ENCODE measurements at regions not wholly inside any gene's neighbourhood (a gene's known extent, or its start where the extent isn't known, plus 50 kb on each side); places are given as distances from the start of the nearest gene placed in this dataset.

- in situ Hi-C loops (cut with MboI; ENCODE audit: low sequenced_read_pairs, unreplicated experiment), result no loop called here
- no peak for DNase-seq (ENCODE audit: low spot score)
- no peak for TF ChIP-seq CTCF (IDR thresholded peaks at IDR 0.05; ENCODE audit: borderline replicate concordance, control extremely low read depth, extremely low read depth, insufficient read depth, missing control alignments)
Observed at GRCh38 chr12:131618701-131619100, 92.2 kb upstream of the SFSWAP start.

- DNase-seq (ENCODE audit: low spot score), result no peak
- in situ Hi-C loops (cut with MboI; ENCODE audit: low sequenced_read_pairs, unreplicated experiment), result no loop called here
- TF ChIP-seq CTCF (IDR thresholded peaks at IDR 0.05; ENCODE audit: borderline replicate concordance, control extremely low read depth, extremely low read depth, insufficient read depth, missing control alignments), result no peak
Observed at GRCh38 chr12:131619106-131619642, 91.7 kb upstream of the SFSWAP start.

GRCh38 chr12:131619736-131620506, 91.0 kb upstream of the SFSWAP start:
- DNase-seq (ENCODE audit: low spot score), result no peak
- no peak for TF ChIP-seq CTCF (IDR thresholded peaks at IDR 0.05; ENCODE audit: borderline replicate concordance, control extremely low read depth, extremely low read depth, insufficient read depth, missing control alignments)
- in situ Hi-C loops (cut with MboI; ENCODE audit: low sequenced_read_pairs, unreplicated experiment), result no loop called here

- no peak for DNase-seq (ENCODE audit: low spot score)
- TF ChIP-seq CTCF (IDR thresholded peaks at IDR 0.05; ENCODE audit: borderline replicate concordance, control extremely low read depth, extremely low read depth, insufficient read depth, missing control alignments), result no peak
- in situ Hi-C loops (cut with MboI; ENCODE audit: low sequenced_read_pairs, unreplicated experiment), result no loop called here
Observed at GRCh38 chr12:131620520-131620919, 90.4 kb upstream of the SFSWAP start.

- in situ Hi-C loops (cut with MboI; ENCODE audit: low sequenced_read_pairs, unreplicated experiment), result no loop called here
- no peak for DNase-seq (ENCODE audit: low spot score)
- no peak for TF ChIP-seq CTCF (IDR thresholded peaks at IDR 0.05; ENCODE audit: borderline replicate concordance, control extremely low read depth, extremely low read depth, insufficient read depth, missing control alignments)
Observed at GRCh38 chr12:131620946-131621681, 89.8 kb upstream of the SFSWAP start.

- TF ChIP-seq CTCF (IDR thresholded peaks at IDR 0.05; ENCODE audit: borderline replicate concordance, control extremely low read depth, extremely low read depth, insufficient read depth, missing control alignments), result no peak
- DNase-seq (ENCODE audit: low spot score), result no peak
- in situ Hi-C loops (cut with MboI; ENCODE audit: low sequenced_read_pairs, unreplicated experiment), result no loop called here
Observed at GRCh38 chr12:131621701-131622421, 89.0 kb upstream of the SFSWAP start.

Measured in GM13976 (cell line).